ENCODE measurements at regions not wholly inside any gene's neighbourhood (a gene's known extent, or its start where the extent isn't known, plus 50 kb on each side); places are given as distances from the start of the nearest gene placed in this dataset.

DNA sequence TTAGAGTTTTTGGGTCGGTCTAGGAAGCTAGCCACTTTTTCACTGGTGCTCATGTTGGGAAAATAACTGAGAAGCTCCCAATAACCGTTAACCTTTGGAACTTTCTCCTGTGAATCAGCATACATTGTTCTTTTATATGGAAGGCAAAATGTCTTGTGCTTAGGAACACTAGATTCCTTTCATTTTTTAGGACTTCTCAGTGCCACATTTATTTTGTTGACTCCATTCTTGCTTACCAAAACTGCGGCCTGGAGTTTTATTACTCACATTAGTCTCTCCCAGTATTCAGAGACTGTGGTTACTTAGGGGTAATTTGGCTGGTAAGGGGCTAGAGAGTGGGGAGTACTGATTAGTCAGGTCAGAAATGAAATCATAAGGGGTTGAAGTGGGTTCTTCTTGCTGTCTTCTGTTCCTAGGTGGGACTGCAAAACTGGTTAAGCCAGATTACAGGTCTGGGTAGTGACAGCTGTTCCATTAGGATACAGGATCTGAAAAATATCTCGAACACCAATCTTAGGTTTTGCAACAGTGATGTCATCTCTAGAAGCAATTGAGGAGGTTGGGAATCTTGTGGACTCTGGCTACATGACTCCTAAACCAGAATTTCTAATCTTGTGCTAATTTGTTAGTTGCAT, 631.4 kb upstream of the LUZP2 start:
- TF ChIP-seq CTCF (IDR thresholded peaks at IDR 0.05; ENCODE audit: low read length): no peak
- no peak for TF ChIP-seq EZH2phosphoT487 (IDR thresholded peaks at IDR 0.05; ENCODE audit: low read length)
- no peak for TF ChIP-seq EZH2 (optimal IDR thresholded peaks at IDR 0.05; ENCODE audit: low read depth, low read length)

All from MM.1S (cell line).